GM21717 (cell line): ENCODE measurements at regions not wholly inside any gene's neighbourhood (a gene's known extent, or its start where the extent isn't known, plus 50 kb on each side); places are given as distances from the start of the nearest gene placed in this dataset.
"Not testable (repeated sequence)": the region's sequence is repeated elsewhere in the genome, so short reads cannot be mapped to it uniquely, and the experiment has no call there.

Source experiments
- ATAC-seq: cut with Tn5 transposase; IDR thresholded peaks from one replicate; pipeline ENCODE4 v1.9.1; 2021; ENCODE audit warnings: mild to moderate bottlenecking, moderate library complexity; ENCODE audit not compliant: unreplicated experiment

DNA sequence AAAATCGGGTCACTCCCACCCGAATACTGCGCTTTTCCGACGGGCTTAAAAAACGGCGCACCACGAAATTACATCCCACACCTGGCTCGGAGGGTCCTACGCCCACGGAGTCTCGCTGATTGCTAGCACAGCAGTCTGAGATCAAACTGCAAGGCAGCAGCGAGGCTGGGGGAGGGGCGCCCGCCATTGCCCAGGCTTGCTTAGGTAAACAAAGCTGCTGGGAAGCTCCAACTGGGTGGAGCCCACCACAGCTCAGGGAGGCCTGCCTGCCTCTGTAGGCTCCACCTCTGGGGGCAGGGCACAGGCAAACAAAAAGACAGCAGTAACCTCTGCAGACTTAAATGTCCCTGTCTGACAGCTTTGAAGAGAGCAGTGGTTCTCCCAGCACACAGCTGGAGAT lies 325.7 kb upstream of the PIK3R1 start:
- not testable (repeated sequence) for ATAC-seq

DNA sequence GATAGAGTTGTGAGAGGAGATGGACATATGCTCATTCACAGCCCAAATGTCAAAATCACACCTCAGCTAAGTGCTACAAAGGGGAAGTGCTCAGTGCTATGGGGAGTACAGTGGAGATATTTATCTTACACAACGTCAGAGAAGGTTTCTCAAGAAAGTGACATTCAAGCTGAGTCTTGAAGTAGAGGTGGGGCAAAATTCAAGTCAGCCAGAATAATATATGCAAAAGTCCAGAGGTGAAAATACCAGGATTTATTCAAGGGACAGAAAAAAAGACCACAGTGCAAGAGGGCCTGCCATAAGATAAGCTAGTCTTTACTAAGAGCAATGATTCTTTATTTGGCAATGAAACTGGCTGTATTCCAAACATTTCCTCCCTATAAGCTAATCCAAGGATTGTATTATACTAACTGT lies 327.8 kb upstream of the PIK3R1 start:
- no peak for ATAC-seq

GRCh38 chr5:67886761-67887160 lies 328.8 kb upstream of the PIK3R1 start:
- ATAC-seq = no peak

DNA sequence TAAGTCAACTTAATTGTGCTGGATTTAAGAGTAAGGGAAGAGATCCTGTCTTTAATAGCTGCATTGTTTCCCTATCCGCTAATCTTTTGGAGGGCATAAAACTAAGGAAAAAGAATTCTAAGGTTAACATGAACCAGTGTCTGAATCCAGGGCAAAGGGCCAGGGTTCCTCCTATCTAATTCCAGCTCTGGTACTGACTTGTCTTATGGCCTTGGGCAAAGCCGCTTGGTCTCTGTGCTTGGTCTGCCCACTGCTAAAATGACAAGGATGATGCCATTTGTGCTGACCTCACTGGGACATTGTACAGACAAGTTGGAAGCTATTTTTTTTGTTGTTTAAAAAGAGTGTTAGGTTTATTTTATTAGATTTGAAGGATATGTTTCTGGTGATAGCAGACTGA lies 334.7 kb upstream of the PIK3R1 start:
- ATAC-seq = no peak

GRCh38 chr5:67880511-67880805 lies 335.1 kb upstream of the PIK3R1 start:
- ATAC-seq = no peak

- ATAC-seq = no peak
Observed at GRCh38 chr5:67879620-67880510, 335.7 kb upstream of the PIK3R1 start.

DNA sequence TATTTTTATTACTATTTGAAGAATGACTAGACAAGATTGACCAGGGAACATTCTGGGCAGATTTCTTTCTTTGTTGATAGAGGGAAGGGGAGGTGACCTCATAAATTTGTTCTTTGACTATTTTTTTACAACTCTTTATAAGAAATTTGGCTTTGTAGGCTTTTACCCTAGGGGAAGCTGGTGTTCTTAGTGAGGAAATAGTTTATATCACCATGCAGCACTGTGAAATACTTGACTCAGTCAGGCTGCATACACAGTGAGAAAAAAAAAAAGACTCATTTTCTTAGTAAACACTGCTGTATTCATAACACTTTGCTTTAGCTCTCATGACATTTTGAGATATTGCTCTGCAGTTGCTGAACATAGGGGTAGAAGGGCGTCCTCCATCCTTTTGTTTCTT lies 336.6 kb upstream of the PIK3R1 start:
- no peak for ATAC-seq

DNA sequence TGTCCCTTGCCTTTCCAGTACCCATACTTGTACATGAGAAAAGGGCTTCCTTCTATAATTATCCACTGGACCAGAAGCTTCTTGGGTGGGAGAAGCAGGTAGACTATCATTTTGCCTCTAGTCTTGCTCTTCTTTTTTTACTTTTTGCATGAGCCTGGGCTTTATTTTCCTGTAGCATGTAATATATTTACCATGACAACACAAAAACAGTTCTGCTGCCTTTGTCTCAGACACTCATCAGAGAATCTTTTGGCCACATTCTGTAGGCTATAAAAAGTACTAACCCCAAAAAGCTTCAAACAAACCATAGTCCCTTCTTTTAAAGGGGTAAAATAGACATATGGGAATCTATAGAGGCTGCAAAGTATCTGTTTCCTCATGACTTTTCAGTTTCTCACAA lies 339.2 kb upstream of the PIK3R1 start:
- ATAC-seq = no peak

DNA sequence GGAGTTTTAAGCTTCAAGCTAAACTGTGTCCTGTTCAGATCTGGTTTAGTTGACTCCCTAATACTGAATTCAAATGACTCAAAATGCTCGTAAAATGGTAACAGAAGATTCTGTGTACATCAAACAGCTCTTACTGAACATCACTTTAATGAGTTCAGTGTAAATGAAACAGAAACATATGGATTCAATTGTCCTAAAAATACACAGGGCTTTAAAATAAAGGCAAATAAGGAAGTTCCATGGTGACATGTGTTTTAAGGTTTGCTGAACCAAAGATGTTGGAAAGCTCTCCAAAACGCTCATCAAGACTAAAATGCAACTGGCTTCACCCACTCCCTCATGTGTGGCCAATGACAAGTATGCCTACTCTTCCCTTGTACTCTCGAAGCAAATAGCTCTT lies 340.0 kb upstream of the PIK3R1 start:
- no peak for ATAC-seq

GRCh38 chr5:67873935-67874334 lies 341.6 kb upstream of the PIK3R1 start:
- no peak for ATAC-seq

DNA sequence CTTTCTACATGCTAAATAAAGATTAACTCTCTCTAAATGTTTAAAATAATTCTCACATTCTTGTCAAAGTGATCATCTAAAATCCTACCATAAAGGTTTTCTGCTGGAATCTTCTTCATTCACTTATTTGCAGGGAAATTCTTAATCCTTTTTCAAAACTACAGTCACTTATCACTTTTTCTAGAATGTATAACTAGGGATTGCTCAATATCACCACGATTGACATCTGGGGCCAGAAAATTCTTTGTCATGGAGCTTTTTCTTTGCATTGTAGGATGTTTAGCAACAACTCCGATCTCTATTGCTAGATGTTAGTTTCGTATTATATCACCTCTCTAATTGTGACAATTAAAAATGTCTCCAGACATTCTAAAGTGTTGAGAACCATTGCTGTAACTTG lies 344.9 kb upstream of the PIK3R1 start:
- ATAC-seq = no peak

DNA sequence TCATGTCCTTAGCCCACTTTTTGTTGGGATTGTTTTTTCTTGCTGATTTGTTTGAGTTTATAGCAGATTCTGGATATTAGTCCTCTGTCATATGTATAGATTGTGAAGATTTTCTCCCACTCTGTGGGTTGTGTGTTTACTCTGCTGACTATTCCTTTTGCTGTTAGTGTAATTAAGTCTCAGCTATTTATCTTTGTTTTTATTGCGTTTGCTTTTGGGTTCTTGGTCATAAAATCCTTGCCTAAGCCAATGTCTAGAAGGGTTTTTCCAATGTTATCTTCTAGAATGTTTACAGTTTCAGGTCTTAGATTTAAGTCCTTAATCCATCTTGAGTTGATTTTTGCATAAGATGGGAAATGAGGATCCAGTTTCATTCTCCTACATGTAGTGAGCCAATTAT lies 351.2 kb upstream of the PIK3R1 start:
- ATAC-seq = not testable (repeated sequence)

GRCh38 chr5:67858471-67859031 lies 357.0 kb upstream of the PIK3R1 start:
- ATAC-seq = no peak

DNA sequence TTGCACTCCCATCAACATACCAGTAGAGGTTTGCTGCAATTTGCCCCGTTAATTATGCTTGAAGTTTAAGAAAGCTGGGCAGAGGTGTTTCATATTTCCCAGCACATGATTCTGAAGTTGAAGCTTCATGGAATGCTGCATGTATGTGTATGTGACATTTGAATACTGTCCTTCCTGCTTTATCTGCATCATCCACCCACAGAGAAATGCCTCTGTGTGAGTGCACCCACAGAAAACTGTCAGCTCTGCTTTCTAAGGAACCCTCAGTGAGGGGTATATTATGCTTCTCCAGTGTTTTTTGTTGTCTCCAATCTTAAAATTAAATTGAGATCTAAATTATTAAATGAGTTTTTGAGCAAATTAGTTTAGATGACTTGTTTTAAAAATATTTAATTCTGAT lies 358.1 kb upstream of the PIK3R1 start:
- no peak for ATAC-seq

GRCh38 chr5:67855523-67855922 lies 360.0 kb upstream of the PIK3R1 start:
- ATAC-seq = no peak

GRCh38 chr5:67850906-67851305 lies 364.6 kb upstream of the PIK3R1 start:
- ATAC-seq = not testable (repeated sequence)

DNA sequence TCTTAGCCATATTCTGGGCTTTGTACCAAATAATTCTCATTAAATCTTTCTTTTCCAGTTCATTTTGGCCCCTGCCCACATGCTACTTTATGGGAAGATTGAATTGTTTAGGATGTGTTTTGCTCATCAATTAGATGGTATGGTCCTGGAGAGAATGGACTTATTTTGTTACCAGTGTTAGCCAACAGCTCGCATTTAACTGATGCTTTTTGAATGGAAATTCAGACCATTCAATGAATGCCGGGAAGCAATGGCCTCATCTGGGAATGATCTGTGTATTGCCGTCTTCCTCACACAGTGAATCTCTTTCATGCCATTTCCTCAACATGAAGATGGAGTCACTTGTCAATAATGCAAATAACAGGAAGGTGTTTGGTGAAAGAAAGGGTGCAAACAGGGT lies 370.6 kb upstream of the PIK3R1 start:
- ATAC-seq = no peak

DNA sequence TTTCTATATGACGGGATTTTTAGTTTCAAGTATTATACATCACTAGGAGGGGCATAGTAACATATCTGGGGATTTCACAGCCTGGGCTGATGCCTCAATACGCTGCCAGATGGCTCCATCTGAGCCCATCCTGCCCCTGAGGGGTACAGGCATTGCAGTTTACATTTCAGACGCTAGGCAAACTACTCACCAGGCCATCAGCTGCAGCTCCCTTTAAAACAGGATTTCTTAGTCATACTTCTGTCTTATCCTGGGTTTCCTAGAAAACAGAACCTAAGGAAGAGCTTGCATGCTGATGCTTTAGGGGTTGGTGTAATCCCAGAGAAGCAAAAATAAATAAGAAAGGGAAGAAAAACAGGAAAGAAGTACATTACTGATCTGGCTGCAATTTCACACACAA lies 372.8 kb upstream of the PIK3R1 start:
- ATAC-seq = no peak

DNA sequence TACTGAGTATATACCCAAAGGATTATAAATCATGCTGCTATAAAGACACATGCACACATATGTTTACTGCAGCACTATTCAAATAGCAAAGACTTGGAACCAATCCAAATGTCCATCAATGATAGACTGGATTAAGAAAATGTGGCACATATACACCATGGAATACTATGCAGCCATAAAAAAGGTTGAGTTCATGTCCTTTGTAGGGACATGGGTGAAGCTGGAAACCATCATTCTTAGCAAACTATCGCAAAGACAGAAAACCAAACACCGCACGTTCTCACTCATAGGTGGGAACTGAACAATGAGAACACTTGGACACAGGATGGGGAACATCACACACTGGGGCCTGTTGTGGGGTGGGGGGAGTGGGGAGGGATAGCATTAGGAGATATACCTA lies 378.3 kb upstream of the PIK3R1 start:
- not testable (repeated sequence) for ATAC-seq

DNA sequence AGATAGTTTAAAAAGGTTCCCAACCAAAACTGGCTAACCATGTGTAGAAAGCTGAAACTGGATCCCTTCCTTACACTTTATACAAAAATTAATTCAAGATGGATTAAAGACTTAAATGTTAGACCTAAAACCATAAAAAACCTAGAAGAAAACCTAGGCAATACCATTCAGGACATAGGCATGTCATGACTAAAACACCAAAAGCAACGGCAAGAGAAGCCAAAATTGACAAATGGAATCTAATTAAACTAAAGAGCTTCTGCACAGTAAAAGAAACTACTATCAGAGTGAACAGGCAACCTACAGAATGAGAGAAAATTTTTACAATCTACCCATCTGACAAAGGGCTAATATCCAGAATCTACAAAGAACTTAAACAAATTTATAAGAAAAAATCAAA lies 379.1 kb upstream of the PIK3R1 start:
- not testable (repeated sequence) for ATAC-seq

DNA sequence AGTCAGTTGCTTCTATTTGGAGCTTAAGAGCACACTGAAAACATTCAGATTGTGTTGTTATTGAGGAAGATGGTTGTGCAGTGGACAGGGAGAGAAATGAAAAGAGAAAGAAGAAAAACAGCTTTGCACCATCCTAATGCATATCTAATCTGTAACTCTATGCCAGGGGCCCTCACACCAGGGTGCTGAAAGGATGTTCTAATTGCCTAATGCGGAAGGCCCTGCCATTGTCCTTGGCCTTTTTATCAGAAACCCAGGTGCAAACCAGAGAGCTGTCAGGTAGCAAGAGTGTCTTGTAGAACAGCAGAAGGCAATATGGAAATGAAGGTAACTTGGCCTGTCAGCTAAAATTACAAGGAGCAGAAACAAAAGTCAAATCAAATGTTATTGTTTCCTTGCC lies 384.5 kb upstream of the PIK3R1 start:
- ATAC-seq = no peak

DNA sequence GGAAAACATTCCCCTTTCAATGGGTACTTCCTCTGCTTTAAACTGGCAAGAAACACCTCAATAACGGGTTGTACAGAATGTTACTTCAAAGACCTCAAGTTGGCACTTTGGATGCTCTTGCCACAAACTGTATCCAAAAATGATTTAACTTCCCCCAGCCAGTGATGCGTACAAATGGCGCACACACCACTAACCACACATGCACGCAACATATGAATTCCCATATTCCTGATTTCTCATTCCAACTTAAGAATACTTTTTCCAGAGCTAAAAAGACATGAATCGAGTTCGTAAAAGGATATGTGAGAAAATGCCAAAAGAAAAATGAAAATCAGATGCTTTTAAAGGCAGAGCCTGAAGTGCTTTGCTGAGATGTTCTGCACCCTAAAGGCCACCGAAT lies 388.0 kb upstream of the PIK3R1 start:
- ATAC-seq = no peak

GRCh38 chr5:67824852-67825251 lies 390.7 kb upstream of the PIK3R1 start:
- ATAC-seq = no peak
